ENCODE measurements at regions not wholly inside any gene's neighbourhood (a gene's known extent, or its start where the extent isn't known, plus 50 kb on each side); places are given as distances from the start of the nearest gene placed in this dataset.
A peak's percentile ranks its signal among the peaks of the same experiment; 100 is the strongest.
"Not testable (repeated sequence)": the region's sequence is repeated elsewhere in the genome, so short reads cannot be mapped to it uniquely, and the experiment has no call there.

GRCh38 chr1:55321942-55322341 is 106.8 kb upstream of the USP24 start:
- DNase-seq (ENCODE audit: low spot score), result no peak

GRCh38 chr1:55320891-55321290 is 105.7 kb upstream of the USP24 start:
- no peak for DNase-seq (ENCODE audit: low spot score)

- no peak for DNase-seq (ENCODE audit: low spot score)
These were observed 103.1 kb upstream of the USP24 start for GRCh38 chr1:55318116-55318817.

GRCh38 chr1:55317673-55318072 is 102.5 kb upstream of the USP24 start:
- peak; percentile 19 for DNase-seq (ENCODE audit: low spot score)

- DNase-seq (ENCODE audit: low spot score), result no peak
These were observed 101.9 kb upstream of the USP24 start for GRCh38 chr1:55316947-55317662.

- no peak for DNase-seq (ENCODE audit: low spot score)
These were observed 101.3 kb upstream of the USP24 start for GRCh38 chr1:55316502-55316901.

- no peak for DNase-seq (ENCODE audit: low spot score)
These were observed 100.4 kb upstream of the USP24 start for GRCh38 chr1:55315552-55315951.

- no peak for DNase-seq (ENCODE audit: low spot score)
These were observed 99.6 kb upstream of the USP24 start for GRCh38 chr1:55314740-55315139.

- no peak for DNase-seq (ENCODE audit: low spot score)
These were observed 98.7 kb upstream of the USP24 start for GRCh38 chr1:55313903-55314302.

- DNase-seq (ENCODE audit: low spot score), result no peak
These were observed 96.8 kb upstream of the USP24 start for GRCh38 chr1:55311979-55312378.

GRCh38 chr1:55311057-55311641 is 96.0 kb upstream of the USP24 start:
- DNase-seq (ENCODE audit: low spot score), result no peak

GRCh38 chr1:55310505-55310971 is 95.4 kb upstream of the USP24 start:
- no peak for DNase-seq (ENCODE audit: low spot score)

- DNase-seq (ENCODE audit: low spot score), result no peak
These were observed 94.8 kb upstream of the USP24 start for GRCh38 chr1:55309786-55310504.

- no peak for DNase-seq (ENCODE audit: low spot score)
These were observed 93.9 kb upstream of the USP24 start for GRCh38 chr1:55309053-55309452.

GRCh38 chr1:55305735-55306134 is 90.6 kb upstream of the USP24 start:
- no peak for DNase-seq (ENCODE audit: low spot score)

GRCh38 chr1:55304229-55304740 is 89.1 kb upstream of the USP24 start:
- DNase-seq (ENCODE audit: low spot score), result no peak

GRCh38 chr1:55302972-55303371 is 87.8 kb upstream of the USP24 start:
- DNase-seq (ENCODE audit: low spot score), result no peak

GRCh38 chr1:55301912-55302311 is 86.7 kb upstream of the USP24 start:
- DNase-seq (ENCODE audit: low spot score), result no peak

- no peak for DNase-seq (ENCODE audit: low spot score)
These were observed 85.8 kb upstream of the USP24 start for GRCh38 chr1:55300975-55301374.

GRCh38 chr1:55298167-55298894 is 83.2 kb upstream of the USP24 start:
- no peak for DNase-seq (ENCODE audit: low spot score)

GRCh38 chr1:55296247-55296646 is 81.1 kb upstream of the USP24 start:
- DNase-seq (ENCODE audit: low spot score), result not testable (repeated sequence)

- no peak for DNase-seq (ENCODE audit: low spot score)
These were observed 74.5 kb upstream of the USP24 start for GRCh38 chr1:55289614-55290013.

All from HuH-7.5 (cell line).